ENCODE measurements at regions not wholly inside any gene's neighbourhood (a gene's known extent, or its start where the extent isn't known, plus 50 kb on each side); places are given as distances from the start of the nearest gene placed in this dataset.

DNA sequence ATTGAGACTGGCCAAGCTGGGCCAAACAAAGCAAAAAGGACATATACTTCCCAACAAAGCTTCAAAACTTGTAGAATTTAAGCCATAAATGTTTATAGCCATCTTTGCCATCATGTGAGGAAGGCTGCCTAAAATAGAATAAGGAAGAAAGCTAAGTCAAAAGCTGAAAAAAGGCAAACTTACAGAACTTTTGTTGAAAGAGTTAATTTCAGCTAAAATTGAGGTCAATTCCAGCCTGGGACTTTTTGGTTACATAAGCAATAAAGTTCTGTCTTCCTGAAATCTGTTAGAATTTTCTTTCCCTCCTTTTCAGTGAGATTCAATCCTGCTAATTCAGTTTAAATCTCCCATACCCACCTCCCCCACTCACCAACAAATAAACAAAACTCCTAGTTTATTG, 227.9 kb upstream of the MARCKS start:
- TF ChIP-seq POLR2A (IDR thresholded peaks at IDR 0.05) (no peak), EP300 (IDR thresholded peaks at IDR 0.05) (no peak)
- TF ChIP-seq, protein P1, sequence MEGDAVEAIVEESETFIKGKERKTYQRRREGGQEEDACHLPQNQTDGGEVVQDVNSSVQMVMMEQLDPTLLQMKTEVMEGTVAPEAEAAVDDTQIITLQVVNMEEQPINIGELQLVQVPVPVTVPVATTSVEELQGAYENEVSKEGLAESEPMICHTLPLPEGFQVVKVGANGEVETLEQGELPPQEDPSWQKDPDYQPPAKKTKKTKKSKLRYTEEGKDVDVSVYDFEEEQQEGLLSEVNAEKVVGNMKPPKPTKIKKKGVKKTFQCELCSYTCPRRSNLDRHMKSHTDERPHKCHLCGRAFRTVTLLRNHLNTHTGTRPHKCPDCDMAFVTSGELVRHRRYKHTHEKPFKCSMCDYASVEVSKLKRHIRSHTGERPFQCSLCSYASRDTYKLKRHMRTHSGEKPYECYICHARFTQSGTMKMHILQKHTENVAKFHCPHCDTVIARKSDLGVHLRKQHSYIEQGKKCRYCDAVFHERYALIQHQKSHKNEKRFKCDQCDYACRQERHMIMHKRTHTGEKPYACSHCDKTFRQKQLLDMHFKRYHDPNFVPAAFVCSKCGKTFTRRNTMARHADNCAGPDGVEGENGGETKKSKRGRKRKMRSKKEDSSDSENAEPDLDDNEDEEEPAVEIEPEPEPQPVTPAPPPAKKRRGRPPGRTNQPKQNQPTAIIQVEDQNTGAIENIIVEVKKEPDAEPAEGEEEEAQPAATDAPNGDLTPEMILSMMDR (IDR thresholded peaks at IDR 0.05): no peak

Measured in ovary (tissue), 3 donors.